HG03439 (cell line): ENCODE measurements at regions not wholly inside any gene's neighbourhood (a gene's known extent, or its start where the extent isn't known, plus 50 kb on each side); places are given as distances from the start of the nearest gene placed in this dataset.
"Not testable (repeated sequence)": the region's sequence is repeated elsewhere in the genome, so short reads cannot be mapped to it uniquely, and the experiment has no call there.

Experiments
- ATAC-seq: cut with Tn5 transposase; IDR thresholded peaks from one replicate; pipeline ENCODE4 v1.9.1; 2021; ENCODE audit warnings: mild to moderate bottlenecking, moderate library complexity; ENCODE audit not compliant: unreplicated experiment

DNA sequence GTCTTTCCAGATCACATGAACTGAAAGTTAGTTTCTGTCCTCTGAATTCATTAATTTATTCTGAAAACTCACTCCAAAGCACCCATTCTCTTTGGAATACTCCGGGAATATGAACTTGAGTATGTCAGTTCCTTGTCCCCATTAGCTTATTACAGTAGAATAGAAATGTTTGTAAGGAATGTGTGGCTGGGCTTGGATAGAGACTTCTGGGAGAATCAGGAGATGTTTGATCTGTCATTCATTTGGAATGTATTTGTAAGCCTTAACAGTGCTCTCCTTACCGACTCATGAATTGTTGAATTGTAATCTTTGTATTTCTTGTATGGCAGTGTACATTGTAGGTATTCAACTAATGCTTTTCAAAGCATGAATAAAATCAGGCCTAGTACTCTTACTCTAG is 548.4 kb downstream of the LRRC70 start:
- no peak for ATAC-seq

DNA sequence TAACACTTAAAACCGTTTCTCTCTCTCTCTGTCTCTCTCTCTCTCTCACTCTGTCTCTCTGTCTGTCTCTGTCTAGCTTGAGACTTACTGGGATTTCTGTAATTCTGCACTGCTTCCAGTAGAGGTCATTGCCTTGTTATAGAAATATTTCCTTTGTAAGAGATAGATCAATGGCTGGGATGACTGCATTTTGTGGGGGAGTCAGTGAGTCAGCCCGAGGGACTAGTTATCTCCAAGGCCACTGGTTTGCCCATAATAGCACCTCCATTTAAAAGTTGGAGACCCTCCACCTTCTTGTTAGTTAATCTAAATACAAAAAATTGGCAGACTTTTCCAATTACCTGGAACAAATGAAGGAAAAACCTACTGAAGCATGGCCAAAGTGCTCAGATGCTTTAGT is 547.2 kb downstream of the LRRC70 start:
- peak; percentile 72 for ATAC-seq

DNA sequence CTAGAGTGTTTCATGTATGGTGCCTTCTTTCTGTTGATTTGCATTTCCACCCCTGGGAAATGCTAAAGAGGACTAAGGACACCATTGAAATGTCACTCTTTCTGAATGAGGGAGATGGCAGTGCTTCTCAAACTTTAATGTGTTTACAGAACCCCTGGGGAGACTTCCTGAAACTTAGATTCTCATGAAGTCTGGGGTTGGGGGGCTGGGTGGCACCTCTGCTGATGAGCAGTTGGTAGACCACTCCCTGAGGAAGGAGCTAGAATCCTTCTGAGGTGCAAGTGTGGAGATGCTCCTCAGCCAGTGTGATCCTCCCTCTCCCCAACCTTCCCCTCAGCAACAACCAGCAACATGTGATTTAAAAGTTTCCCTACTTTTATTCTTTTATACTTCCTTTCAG is 546.8 kb downstream of the LRRC70 start:
- ATAC-seq = no peak

DNA sequence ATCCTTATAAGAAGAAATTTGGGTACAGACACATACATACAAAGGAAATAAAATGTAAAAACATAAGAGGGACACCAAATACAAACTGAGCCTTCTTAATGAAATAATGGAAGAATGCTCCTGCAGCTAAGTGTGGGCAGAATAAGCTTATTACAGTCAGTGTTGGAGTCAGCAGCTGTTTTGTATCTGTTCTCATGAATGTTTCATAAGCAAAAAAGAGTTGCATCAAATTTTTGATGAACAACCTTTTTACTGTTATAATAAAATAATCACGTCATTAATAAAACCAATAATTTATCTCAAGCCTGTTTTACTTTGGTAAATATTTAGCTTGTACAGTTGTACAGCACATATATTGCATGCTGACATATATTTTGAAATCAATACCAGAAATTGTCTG is 545.6 kb downstream of the LRRC70 start:
- no peak for ATAC-seq

DNA sequence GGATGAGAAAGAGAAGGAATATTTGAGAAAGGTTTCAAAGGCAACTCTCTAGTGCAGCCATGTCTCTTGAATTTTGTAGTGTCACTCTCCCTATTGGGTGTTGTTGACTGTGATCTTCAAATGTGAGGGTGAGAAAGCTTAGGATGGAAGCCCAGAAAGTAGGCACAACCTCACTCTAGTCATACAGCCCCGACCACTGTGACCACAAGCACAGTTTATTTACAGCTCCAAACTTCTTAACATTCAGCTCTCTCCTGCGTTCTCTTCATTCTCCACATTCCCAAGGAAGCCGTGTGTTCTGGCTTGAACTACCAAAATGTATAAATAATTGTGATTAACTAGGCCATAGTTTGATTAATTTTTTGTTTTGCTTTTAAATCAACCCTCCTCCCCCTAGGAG is 542.9 kb downstream of the LRRC70 start:
- ATAC-seq = no peak

DNA sequence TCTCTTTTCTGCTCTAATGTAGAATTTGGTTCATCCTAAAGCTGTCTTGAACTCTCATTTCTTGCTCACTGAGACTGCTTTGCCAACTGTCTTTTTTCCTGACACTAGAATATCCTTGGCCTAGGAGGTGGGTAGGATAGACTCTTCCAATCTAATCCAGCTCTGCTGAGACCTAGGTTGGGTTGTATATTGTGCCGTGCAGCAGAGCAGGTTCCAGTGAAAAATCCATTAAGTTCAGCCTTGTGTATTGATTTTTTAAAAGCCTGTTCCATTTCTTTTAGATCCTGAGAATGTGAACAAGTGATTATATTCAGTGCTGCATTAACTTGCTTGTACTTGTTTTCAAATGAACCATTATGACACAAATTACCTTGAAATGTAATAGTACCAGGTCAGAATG is 539.6 kb downstream of the LRRC70 start:
- no peak for ATAC-seq

DNA sequence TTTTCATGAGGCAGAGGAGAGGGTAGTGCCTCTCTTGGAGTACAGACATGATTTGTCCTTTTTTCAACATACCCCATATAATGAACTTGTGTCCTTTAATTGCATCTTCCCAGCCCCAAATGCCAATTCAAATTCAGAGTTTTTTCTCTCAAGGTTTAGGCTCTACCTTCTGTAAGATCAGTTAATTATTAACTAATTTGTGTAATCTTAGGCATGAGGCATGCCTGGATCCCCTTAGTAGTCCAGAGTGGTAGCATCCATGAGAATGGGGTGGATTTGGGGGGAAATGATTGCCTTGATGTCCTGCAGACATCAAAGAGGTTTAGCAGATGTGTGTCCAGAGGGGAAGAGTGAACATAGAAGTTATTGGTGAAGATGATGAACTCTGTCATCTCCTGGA is 533.3 kb downstream of the LRRC70 start:
- no peak for ATAC-seq

DNA sequence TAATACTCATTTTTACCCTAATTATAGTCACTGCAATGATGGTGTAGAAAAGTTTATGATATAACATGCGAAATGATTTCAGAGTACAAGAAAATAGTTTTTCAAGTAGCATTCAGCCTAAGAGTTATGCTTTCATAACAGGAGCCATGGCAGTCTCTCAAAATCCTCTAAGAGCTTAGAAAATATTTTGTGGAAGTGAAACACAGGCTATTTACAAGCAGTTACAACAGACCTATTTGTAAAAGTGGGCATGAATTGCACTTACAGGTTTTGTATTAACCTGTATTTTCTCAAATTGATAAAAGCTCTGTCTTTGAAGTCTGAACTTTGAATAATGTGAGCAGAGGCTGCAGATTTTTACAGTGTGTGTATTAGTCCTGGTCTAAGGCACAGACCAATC is 523.3 kb downstream of the LRRC70 start:
- ATAC-seq = no peak

DNA sequence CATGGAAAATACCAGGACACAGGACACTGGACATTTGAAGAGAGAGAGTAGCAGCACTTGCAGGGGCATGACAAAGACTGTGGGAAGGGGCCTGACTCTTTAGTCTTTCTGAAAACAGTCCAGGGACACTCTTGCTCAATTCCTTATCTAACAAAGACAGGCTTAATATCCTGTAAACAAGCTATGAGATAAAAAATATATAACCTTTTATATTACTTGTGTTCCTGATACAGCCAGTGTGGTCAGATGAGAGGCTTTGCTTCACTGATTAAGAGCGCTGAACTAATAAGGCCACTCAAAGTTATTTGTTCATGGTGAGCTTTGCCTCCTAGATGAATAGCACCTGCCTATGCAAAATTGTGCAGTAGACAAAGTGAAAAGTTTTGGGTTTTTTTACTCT is 518.7 kb downstream of the LRRC70 start:
- ATAC-seq = no peak

DNA sequence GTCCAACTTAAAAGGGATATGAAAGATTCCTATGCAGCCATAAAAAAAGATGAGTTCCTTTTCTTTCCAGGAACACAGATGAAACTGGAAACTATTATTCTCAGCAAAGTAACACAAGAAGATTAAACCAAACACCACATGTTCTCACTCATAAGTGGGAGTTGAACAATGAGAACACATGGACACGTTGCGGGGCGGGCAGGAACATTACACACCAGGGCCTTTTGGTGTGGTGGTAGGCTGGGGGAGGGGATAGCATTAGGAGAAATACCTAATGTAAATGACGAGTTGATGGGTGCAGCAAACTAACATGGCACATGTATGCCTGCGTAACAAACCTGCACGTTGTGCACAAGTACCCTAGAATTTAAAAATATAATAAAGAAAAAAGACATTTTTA is 516.1 kb downstream of the LRRC70 start:
- ATAC-seq = no peak

DNA sequence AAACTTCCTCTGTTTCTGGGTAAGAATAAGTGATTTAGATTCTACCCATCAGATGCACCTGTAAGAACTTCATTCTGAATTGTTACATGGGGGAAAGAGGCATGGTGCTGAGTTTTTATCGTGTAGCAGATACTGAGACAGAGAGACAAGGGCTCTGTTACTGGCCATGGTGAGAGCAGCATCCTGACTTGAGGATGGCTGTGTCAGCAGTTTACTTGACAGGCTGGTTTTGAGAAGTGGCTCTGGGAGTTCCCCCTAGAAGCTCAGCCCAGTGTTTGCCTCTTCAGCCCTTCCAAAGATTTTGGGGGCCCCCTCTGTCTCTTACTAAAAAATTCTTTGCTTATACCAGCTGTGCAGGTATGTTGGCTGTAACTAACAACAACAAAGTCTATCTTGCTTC is 510.5 kb downstream of the LRRC70 start:
- ATAC-seq = no peak

DNA sequence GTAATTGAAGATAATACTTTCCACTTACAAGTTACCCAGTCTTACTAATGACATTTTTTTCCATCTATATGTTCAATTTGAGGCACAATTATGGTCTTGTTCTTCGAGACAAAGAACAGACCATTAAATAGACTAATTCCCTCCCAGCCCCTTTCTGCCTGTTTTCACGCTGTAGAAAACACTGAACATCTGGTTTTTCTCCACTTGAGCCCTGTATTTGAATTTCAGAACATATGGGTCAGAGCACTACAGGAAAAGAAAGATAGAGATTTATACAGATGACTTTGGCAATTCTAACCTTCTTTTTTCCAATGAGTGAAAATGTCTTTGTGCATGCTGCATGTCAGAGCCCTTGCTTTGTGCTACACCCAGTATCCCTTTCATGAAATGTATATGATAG is 506.9 kb downstream of the LRRC70 start:
- ATAC-seq = no peak

DNA sequence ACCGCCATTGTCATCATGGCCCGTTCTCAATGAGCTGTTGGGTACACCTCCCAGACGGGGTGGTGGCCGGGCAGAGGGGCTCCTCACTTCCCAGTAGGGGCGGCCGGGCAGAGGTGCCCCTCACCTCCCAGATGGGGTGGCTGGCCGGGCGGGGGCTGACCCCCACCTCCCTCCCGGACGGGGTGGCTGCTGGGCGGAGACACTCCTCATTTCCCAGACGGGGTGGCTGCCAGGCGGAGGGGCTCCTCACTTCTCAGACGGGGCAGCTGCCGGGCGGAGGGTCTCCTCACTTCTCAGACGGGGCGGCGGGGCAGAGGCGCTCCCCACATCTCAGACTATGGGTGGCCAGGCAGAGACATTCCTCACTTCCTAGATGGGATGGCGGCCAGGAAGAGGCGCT is 505.1 kb downstream of the LRRC70 start:
- not testable (repeated sequence) for ATAC-seq

DNA sequence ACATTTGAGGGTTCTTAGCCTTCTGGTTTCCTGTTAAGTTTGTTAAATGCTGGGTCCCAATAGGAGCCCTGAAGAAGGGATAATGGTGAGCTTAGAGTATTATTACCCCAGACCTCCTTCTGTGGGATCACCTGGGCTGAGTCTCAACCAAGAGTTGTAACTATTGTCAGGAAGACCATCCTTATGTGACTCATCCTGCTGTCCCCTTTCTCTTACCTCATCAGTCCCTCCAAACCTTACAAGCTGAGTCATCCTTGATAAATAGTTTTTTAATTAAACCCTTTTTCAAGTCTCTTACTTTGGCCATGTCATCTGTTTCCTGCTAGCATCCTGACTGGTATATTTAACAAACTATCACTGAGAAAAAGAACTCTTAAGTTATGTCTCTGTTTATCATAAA is 502.8 kb downstream of the LRRC70 start:
- ATAC-seq = no peak

DNA sequence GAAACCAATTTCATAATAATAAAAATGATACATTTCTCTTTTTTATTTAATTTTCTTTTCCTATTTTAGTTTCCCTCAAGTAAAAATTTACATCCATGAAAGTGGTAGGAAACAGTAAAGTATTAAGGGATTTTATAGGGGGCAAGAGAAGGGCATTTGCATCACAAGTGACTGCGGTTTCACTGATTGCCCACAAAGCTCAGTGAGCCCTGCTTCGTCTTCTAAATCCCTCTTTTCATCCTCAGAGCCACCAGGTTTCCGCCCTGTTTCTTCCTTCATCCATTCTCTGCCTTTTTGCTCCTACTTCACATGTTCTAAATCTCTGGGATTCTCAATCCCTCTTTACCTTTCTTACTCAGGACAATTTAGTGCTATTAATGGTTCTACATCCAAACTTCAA is 491.4 kb downstream of the LRRC70 start:
- no peak for ATAC-seq

DNA sequence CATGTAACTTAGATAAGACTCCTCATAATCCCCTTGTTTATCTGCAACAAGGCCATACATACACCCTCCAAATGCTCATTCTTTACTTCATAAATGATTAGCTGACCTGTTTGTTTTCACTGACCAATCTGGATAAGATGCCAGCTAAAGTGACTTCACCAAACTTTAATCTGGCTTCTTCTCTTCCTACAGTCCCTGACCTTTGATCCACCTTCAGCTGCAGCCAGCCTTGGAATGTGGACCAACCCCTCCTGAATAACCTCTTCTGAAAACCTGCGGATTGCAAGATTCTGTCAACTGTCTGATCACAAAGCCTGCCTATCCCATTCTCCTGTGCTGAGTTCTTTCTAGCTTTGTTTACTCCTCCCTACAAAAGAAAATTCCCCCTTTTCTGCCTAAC is 476.8 kb downstream of the LRRC70 start:
- ATAC-seq = no peak

DNA sequence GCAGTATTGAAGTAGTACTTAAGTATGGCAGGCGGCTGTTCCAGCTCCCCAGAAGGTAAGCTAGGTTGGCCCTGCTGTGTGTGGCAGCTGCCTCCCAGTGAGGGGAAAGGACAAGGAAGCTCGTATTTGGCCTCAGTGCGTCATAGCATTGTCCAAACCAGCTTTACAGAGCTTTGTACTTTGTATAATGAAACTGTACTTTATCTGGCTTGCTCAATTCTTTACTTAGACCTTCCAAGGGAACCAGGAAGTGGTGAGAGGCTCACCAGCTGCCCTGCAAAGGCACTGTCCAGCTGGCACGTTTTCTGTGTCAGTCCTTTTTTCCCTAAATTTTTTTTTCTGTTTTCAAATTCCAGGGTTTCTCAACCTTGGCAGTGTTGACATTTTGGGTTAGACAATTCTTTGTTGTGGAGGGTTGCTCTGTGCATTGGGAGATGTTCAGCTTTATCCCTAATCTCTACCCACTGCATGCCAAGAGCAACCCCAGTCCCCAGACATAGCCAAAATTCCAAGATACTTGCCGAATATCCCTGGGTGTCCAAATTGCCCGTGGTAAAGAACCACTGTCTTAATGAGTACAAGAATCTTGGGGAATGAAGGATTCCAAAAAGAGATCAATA is 474.5 kb downstream of the LRRC70 start:
- ATAC-seq = no peak

DNA sequence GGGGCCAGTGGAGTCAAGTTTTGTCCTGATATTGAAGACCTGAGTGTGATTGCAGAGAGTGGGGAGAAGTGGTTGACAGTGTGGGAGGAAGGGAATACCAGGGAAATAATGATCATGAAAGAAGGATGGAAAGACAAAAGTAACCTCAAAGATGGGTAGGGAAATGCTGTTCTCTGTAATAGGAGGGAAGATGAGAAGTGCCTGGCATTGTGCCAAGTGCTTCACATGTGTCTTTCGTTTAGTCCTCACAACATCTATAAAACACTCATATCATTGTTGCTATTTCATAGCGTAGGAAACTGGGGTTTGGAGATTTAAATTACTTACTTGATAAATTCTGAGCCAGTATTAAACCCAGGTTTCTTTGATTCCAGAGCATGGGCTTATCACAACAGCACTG is 472.3 kb downstream of the LRRC70 start:
- ATAC-seq = no peak

DNA sequence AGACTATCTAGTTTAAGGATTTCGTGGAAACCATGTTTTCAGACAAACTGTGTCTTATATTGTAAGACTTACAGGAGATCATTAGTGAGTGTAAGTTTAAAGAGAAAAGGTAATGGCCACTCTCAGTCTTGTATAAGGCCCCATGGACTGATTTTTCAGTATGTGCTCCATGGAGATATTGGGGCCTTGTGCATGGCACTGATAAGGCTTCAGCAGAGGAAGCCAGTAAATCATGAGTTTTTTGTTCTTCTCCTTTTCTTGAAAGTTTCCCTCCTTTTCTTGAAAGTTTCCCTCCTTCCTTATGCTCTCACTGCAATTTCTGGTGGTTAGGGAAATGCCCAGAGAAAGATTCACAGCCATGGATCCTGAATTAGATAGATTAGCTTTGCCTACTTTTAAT is 471.3 kb downstream of the LRRC70 start:
- ATAC-seq = no peak

DNA sequence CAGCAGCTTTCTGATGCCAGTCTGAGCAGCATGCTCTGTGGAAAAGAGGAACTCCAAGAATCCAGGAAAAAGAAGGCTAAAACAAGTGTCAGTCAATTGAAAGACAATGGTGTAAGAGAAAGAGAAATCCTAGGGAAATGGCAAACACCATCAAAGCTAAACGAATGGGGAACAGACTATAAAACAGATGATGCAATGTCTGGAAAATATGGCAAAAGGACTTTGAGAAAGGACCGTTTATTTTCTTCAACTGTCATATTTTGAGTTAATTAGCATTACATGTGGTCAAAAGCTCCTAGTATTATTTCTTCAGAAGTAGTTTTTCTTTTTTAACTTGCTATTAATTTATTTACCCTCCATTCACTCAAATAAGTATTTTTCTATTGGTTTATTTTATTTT is 465.2 kb downstream of the LRRC70 start:
- no peak for ATAC-seq

DNA sequence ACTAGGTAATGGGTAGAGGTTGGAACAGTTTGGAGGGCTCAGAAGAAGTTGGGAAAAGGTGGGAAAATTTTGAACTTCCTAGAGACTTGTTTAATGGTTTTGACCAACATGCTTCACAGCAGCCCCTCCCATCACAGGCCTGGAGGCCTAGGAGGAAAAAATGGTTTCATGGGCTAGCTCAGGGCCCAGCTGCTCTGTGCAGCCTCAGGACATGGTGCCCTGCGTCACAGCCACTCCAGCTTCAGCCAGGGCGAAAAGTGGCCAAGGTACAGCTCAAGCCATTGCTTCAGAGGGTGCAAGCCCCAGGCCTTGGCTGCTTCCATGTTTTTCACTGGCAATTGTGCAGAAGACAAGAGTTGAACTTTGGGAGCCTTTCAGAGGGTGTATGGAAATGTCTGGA is 453.7 kb downstream of the LRRC70 start:
- no peak for ATAC-seq

DNA sequence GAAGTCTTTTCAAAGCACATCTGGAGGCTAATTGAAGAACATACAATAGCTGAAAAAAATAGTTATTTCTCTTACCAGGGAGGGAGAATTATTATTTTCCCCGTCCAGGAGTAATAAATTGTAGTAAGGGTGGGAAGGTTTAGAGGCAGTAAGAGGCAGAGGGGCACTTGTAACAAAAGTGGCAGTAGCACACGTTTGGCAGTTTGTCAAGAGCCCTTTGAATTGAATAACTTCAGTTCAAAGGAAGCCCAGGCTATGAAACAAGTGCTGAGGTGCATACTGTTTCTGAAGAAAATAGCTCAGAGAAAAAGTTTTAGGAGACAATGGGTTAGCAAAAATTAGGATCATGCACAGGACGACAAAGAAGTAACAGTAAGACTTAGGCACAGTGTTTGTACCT is 451.3 kb downstream of the LRRC70 start:
- no peak for ATAC-seq

DNA sequence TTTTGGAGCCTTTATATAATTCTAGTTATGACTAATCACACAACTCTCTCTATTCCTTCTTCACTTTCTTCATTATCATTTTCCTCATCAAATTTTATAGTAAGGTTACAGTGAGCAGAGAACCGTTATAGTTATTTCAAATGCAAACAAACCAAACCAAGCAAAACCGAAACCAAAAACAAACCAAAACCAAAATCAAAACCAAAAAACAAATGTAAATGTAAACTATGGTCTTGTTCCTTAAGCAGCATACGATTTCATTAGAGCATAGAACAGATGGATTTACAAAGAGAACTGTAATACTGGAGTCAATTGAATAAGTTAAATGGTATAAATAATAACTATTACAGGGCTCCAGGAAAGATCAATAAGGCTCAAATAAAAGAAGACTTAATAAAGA is 447.1 kb downstream of the LRRC70 start:
- peak; percentile 59 for ATAC-seq

DNA sequence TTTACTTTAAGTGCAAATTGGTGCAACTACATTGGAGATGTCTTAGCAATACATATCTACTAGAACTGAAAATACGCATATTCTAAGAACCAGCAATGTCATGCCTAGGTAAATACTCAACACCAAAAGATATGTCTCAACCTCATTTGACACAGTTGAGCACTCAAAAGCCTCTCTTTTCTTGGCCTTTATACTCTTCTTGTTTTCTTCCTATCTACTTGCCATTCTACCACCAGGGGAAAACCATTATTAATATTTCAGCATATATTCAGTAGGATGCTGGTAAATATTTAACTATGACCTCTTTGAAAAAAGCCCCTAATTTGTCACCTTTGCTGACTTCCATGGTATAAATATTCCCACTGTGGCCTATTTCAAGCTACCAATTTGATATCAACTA is 443.8 kb downstream of the LRRC70 start:
- peak; percentile 42 for ATAC-seq
